ENCODE measurements at regions not wholly inside any gene's neighbourhood (a gene's known extent, or its start where the extent isn't known, plus 50 kb on each side); places are given as distances from the start of the nearest gene placed in this dataset.

- TF ChIP-seq POLR2A (IDR thresholded peaks at IDR 0.05) (no peak), CTCF (IDR thresholded peaks at IDR 0.05) (no peak)
Observed at GRCh38 chr2:166727095-166727494, 161.2 kb upstream of the XIRP2 start.
